H1 (cell line): ENCODE measurements at regions not wholly inside any gene's neighbourhood (a gene's known extent, or its start where the extent isn't known, plus 50 kb on each side); places are given as distances from the start of the nearest gene placed in this dataset.

ENCODE experiments used
- CTCF ChIA-PET: fragments of 300-600 bp; sonication (Branson Sonifier 250); formaldehyde crosslinking; loops from one replicate; lab custom pipeline; 2021; ENCODE audit not compliant: partially characterized antibody; lab: Charles Lee
- POLR2A ChIA-PET: fragments of 300-600 bp; sonication (Branson Sonifier 250); formaldehyde crosslinking; loops from one replicate; lab custom pipeline; 2021; ENCODE audit warnings: inconsistent platforms; ENCODE audit not compliant: partially characterized antibody; lab: Charles Lee
- DNase-seq, 2 experiments: peaks; one replicate each; pipeline versions ENCODE4 v3.0.0 to v3.0.0-alpha.2; 2010 to 2022; ENCODE audit warnings: low spot score in 2 of 2, low read depth in 1 of 2, mixed read lengths in 1 of 2
- FAIRE-seq: peaks from 2 replicates; lab custom pipeline; 2011; peaks lifted over from hg19 to GRCh38; lab: Jason Lieb, UNC
- H2AFZ ChIP-seq: 2 replicates; pipeline ENCODE4 v1.8.1; 2012; ENCODE audit warnings: low read length, inconsistent platforms
- H2AK5ac ChIP-seq: 2 replicates; pipeline ENCODE4 v1.6.1; 2013; ENCODE audit warnings: low read depth, low read length
- H2BK120ac ChIP-seq: replicated peaks from 2 replicates; pipeline ENCODE3; 2013; ENCODE audit warnings: low read depth, low read length, inconsistent platforms
- H2BK12ac ChIP-seq: 2 replicates; pipeline ENCODE4 v1.6.1; 2013; ENCODE audit warnings: low read depth, low read length
- H2BK15ac ChIP-seq: 2 replicates; pipeline ENCODE4 v1.6.1; 2013; ENCODE audit warnings: low read length
- H2BK20ac ChIP-seq: 2 replicates; pipeline ENCODE4 v1.6.1; 2013; ENCODE audit warnings: low read length
- H2BK5ac ChIP-seq: 2 replicates; pipeline ENCODE4 v1.6.1; 2013; ENCODE audit warnings: low read depth, low read length
- H3K14ac ChIP-seq: 2 replicates; pipeline ENCODE4 v1.6.1; 2013; ENCODE audit warnings: inconsistent platforms; ENCODE audit not compliant: insufficient read length
- H3K18ac ChIP-seq: 2 replicates; pipeline ENCODE4 v1.6.1; 2013; ENCODE audit warnings: low read length; ENCODE audit errors: extremely low read depth
- H3K23ac ChIP-seq: 2 replicates; pipeline ENCODE4 v1.6.1; 2013; ENCODE audit warnings: inconsistent platforms; ENCODE audit not compliant: insufficient read length
- H3K23me2 ChIP-seq: 2 replicates; pipeline ENCODE4 v1.6.1; 2013; ENCODE audit warnings: low read depth, low read length
- H3K27ac ChIP-seq: 2 replicates; pipeline ENCODE4 v1.6.1; 2011; ENCODE audit warnings: low read depth, low read length, inconsistent platforms
- H3K27me3 ChIP-seq, 4 experiments: replicated peaks in 1 of 4; 1 replicate in 1 of 4; 2 replicates in 3 of 4; pipeline versions ENCODE4 v1.6.1 to v1.8.1; 2011 to 2013; ENCODE audit warnings: low read length in 3 of 4, mild to moderate bottlenecking in 3 of 4, inconsistent platforms in 2 of 4, mixed read lengths in 2 of 4, moderate library complexity in 1 of 4; ENCODE audit not compliant: control insufficient read depth in 3 of 4, insufficient read depth in 3 of 4; ENCODE audit errors: extremely low read depth in 1 of 4
- H3K36me3 ChIP-seq, 4 experiments: 2 replicates each; pipeline versions ENCODE4 v1.6.1 to v1.8.1; 2011 to 2013; ENCODE audit warnings: mild to moderate bottlenecking in 4 of 4, low read length in 3 of 4, moderate library complexity in 2 of 4, control low read depth in 1 of 4, inconsistent platforms in 1 of 4; ENCODE audit not compliant: insufficient read depth in 4 of 4, control insufficient read depth in 2 of 4
- H3K4ac ChIP-seq: replicated peaks from 2 replicates; pipeline ENCODE3; 2013; ENCODE audit warnings: low read length, low read depth, mixed read lengths, inconsistent platforms; ENCODE audit not compliant: insufficient read length
- H3K4me1 ChIP-seq, 4 experiments: replicated peaks in 1 of 4; 1 replicate in 1 of 4; 2 replicates in 3 of 4; pipeline versions ENCODE4 v1.6.1 to v1.8.1; 2011 to 2013; ENCODE audit warnings: low read length in 3 of 4, inconsistent platforms in 2 of 4, mixed read lengths in 1 of 4; ENCODE audit not compliant: insufficient read depth in 4 of 4, control insufficient read depth in 3 of 4
- H3K4me2 ChIP-seq, 2 experiments: 2 replicates each; pipeline versions ENCODE4 v1.6.1 to v1.8.1; 2011 to 2013; ENCODE audit warnings: low read depth in 2 of 2, low read length in 2 of 2, control low read depth in 1 of 2, inconsistent platforms in 1 of 2, mild to moderate bottlenecking in 1 of 2; ENCODE audit not compliant: insufficient read depth in 1 of 2
- H3K4me3 ChIP-seq, 4 experiments: fragments of 200-600, 300-600 bp in 1 of 4; sonication (generic), shearing (Covaris generic), sonication (Bioruptor Twin) in 1 of 4; 2 replicates each; pipeline versions ENCODE4 v1.5.1 to v1.8.1; 2011 to 2016; ENCODE audit warnings: low read length in 4 of 4, low read depth in 3 of 4, control low read depth in 2 of 4, inconsistent platforms in 2 of 4, mild to moderate bottlenecking in 2 of 4, mixed read lengths in 1 of 4, moderate library complexity in 1 of 4; ENCODE audit not compliant: insufficient read depth in 2 of 4; ENCODE audit errors: extremely low read depth in 1 of 4
- H3K56ac ChIP-seq: replicated peaks from 2 replicates; pipeline ENCODE3; 2013; ENCODE audit warnings: low read depth, mild to moderate bottlenecking, mixed read lengths, low read length, inconsistent platforms; ENCODE audit not compliant: insufficient read length
- H3K79me1 ChIP-seq: 2 replicates; pipeline ENCODE4 v1.6.1; 2013; ENCODE audit warnings: low read depth, low read length, control low read depth
- H3K79me2 ChIP-seq, 2 experiments: 2 replicates each; pipeline versions ENCODE4 v1.6.1 to v1.8.1; 2012 to 2013; ENCODE audit warnings: low read length in 2 of 2, mild to moderate bottlenecking in 2 of 2, inconsistent platforms in 1 of 2; ENCODE audit not compliant: insufficient read depth in 2 of 2, control insufficient read depth in 1 of 2
- H3K9ac ChIP-seq, 4 experiments: replicated peaks in 1 of 4; 1 replicate in 1 of 4; 2 replicates in 3 of 4; pipeline versions ENCODE4 v1.6.1 to v1.8.1; 2011 to 2013; ENCODE audit warnings: low read depth in 3 of 4, low read length in 3 of 4, control low read depth in 2 of 4, mild to moderate bottlenecking in 2 of 4, moderate library complexity in 2 of 4, inconsistent platforms in 1 of 4; ENCODE audit errors: extremely low read depth in 1 of 4
- H3K9me3 ChIP-seq, 2 experiments: 2 replicates each; pipeline versions ENCODE4 v1.6.1 to v1.8.1; 2012 to 2013; ENCODE audit warnings: mild to moderate bottlenecking in 2 of 2, moderate library complexity in 2 of 2, control low read depth in 1 of 2, inconsistent platforms in 1 of 2, low read depth in 1 of 2, low read length in 1 of 2, mixed read lengths in 1 of 2; ENCODE audit not compliant: insufficient read depth in 2 of 2
- H4K20me1 ChIP-seq, 2 experiments: replicated peaks in 1 of 2; 2 replicates each; pipeline versions ENCODE3 to v1.8.1; 2011 to 2013; ENCODE audit warnings: inconsistent platforms in 2 of 2, low read length in 2 of 2, mild to moderate bottlenecking in 1 of 2; ENCODE audit not compliant: insufficient read depth in 2 of 2, control insufficient read depth in 1 of 2
- H4K5ac ChIP-seq: 2 replicates; pipeline ENCODE4 v1.6.1; 2013; ENCODE audit warnings: low read length, low read depth, mixed read lengths, inconsistent platforms; ENCODE audit not compliant: insufficient read length
- H4K8ac ChIP-seq: 2 replicates; pipeline ENCODE4 v1.8.0; 2013; ENCODE audit warnings: mild to moderate bottlenecking, moderate library complexity, low read length, inconsistent platforms; ENCODE audit not compliant: insufficient read depth; ENCODE audit errors: extremely low read depth
- H4K91ac ChIP-seq: replicated peaks from 2 replicates; pipeline ENCODE3; 2013; ENCODE audit warnings: low read length, mixed read lengths, inconsistent platforms; ENCODE audit not compliant: insufficient read length
- ATF3 ChIP-seq: IDR thresholded peaks from 2 replicates; pipeline ENCODE4 v1.6.1; 2011; ENCODE audit warnings: low read depth, mild to moderate bottlenecking, low read length; ENCODE audit not compliant: insufficient read depth
- CTCF ChIP-seq, 3 experiments: IDR thresholded peaks; 1 replicate in 2 of 3; 2 replicates in 1 of 3; pipeline versions ENCODE4 v1.5.1 to v1.6.1; 2011; ENCODE audit warnings: low read length in 3 of 3, mild to moderate bottlenecking in 3 of 3, inconsistent platforms in 2 of 3, low read depth in 1 of 3, moderate library complexity in 1 of 3; ENCODE audit not compliant: insufficient read depth in 1 of 3; ENCODE audit errors: control extremely low read depth in 1 of 3
- HDAC6 ChIP-seq: IDR thresholded peaks from one replicate; pipeline ENCODE4 v1.7.1; 2012; ENCODE audit warnings: low read depth, mild to moderate bottlenecking, inconsistent platforms, low read length, moderate library complexity
- POU5F1 ChIP-seq: IDR thresholded peaks from 2 replicates; pipeline ENCODE4 v1.6.1; 2011; ENCODE audit warnings: low read depth, mild to moderate bottlenecking, low read length, moderate library complexity
- SIN3A ChIP-seq, 2 experiments: IDR thresholded peaks in 1 of 2; conservative IDR thresholded peaks in 1 of 2; 2 replicates each; pipeline ENCODE4 v1.6.1; 2011 to 2012; ENCODE audit warnings: low read length in 2 of 2, improper control_type of control experiment in 1 of 2, low read depth in 1 of 2, mild to moderate bottlenecking in 1 of 2
- TBP ChIP-seq: IDR thresholded peaks from 2 replicates; pipeline ENCODE4 v1.6.1; 2011; ENCODE audit warnings: low read depth, low read length, improper control_type of control experiment
- WGBS, 2 experiments: shearing (Covaris generic) in 1 of 2; methylation state at CpG; one replicate each; pipeline versions ENCODE4 v1.1.6 to v1.1.7; 2013 to 2015; ENCODE audit warnings: low lambda C conversion rate in 2 of 2, mixed read lengths in 2 of 2, inconsistent platforms in 1 of 2, low coverage in 1 of 2, missing lambda C conversion rate in 1 of 2; ENCODE audit not compliant: insufficient replicate concordance in 2 of 2, insufficient coverage in 1 of 2, insufficient read length in 1 of 2; ENCODE audit errors: extremely low coverage in 1 of 2, missing lambda C conversion rate in 1 of 2; 5-methylcytosine and 5-hydroxymethylcytosine counted together

- Histone ChIP-seq H3K79me2 (no peaks in the 10 kb centered on the region), H3K4me1 (peaks cover 0 to 4% (median 0%) of the 10 kb centered on the region in 4 experiments; a peak in 1 of 7 replicates), H4K91ac (no peak overlapping the region), H3K9ac (no peak overlapping the region)
- CTCF ChIA-PET = interaction anchor here (1.0 kb wide), 1 partner anchor 12 kb away, joined by 3 read pairs; no protein-coding TSS in a partner anchor
- POLR2A ChIA-PET = no interaction called here
- no peak for TF ChIP-seq CTCF (IDR thresholded peaks at IDR 0.05; ENCODE audit: control extremely low read depth in 1 of 3, insufficient read depth in 1 of 3, low read depth in 1 of 3, low read length in 3 of 3)
- TF ChIP-seq ATF3 = no peak
- no peak for TF ChIP-seq TBP
- no peak for TF ChIP-seq HDAC6
- TF ChIP-seq SIN3A (conservative IDR thresholded peaks at IDR 0.05 in 1 of 2, IDR thresholded peaks at IDR 0.05 in 1 of 2; ENCODE audit: low read depth in 1 of 2, low read length in 2 of 2) = no peak
- TF ChIP-seq POU5F1 = no peak
- TF ChIP-seq, all 59 proteins: peak for 0
- Histone ChIP-seq H3K23me2 (no peaks in the 10 kb centered on the region), H3K23ac (no peak overlapping the region), H2BK120ac (no peak overlapping the region), H3K27ac (no peak overlapping the region), H3K36me3 (no peaks in the 10 kb centered on the region), H4K20me1 (no peaks in the 10 kb centered on the region), H4K5ac (no peak overlapping the region), H2BK12ac (no peak overlapping the region), H2BK20ac (no peak overlapping the region), H3K18ac (no peak overlapping the region), H3K14ac (no peak overlapping the region), H3K4me2 (no peak overlapping the region), H3K4me3 (no peak overlapping the region), H4K8ac (no peak overlapping the region), H2BK5ac (no peak overlapping the region), H2AK5ac (no peak overlapping the region), H3K27me3 (no peaks in the 10 kb centered on the region), H3K4ac (no peak overlapping the region), H2BK15ac (no peak overlapping the region), H2AFZ (no peak overlapping the region), H3K79me1 (no peaks in the 10 kb centered on the region), H3K9me3 (no peaks in the 10 kb centered on the region), H3K56ac (no peak overlapping the region)
- WGBS, 2 experiments = 84% methylated on average over 15 of the region's 15 CpGs; no CpG with 5 or more reads in 1 of the 2 experiments
- FAIRE-seq (no peak), DNase-seq (no peak)
These were observed 81.8 kb upstream of the KCNJ3 start for GRCh38 chr2:154616659-154617058.
